ENCODE measurements at regions not wholly inside any gene's neighbourhood (a gene's known extent, or its start where the extent isn't known, plus 50 kb on each side); places are given as distances from the start of the nearest gene placed in this dataset.

GRCh38 chr7:91435381-91436059 is 171.3 kb downstream of the FZD1 start:
- TF ChIP-seq CTCF (IDR thresholded peaks at IDR 0.05; ENCODE audit: insufficient read depth, low read length, poor library complexity, severe bottlenecking) (no peak), EZH2phosphoT487 (conservative IDR thresholded peaks at IDR 0.05; ENCODE audit: low read length) (no peak)

All from SU-DHL-6 (cell line).